A549 (cell line): ENCODE measurements at regions not wholly inside any gene's neighbourhood (a gene's known extent, or its start where the extent isn't known, plus 50 kb on each side); places are given as distances from the start of the nearest gene placed in this dataset.

Experiments
- BHLHE40 ChIP-seq: IDR thresholded peaks from 2 replicates; pipeline ENCODE4 v1.6.1; 2012; ENCODE audit warnings: low read depth, low read length, inconsistent platforms
- CHD2 ChIP-seq: fragments of 150-350 bp; IDR thresholded peaks from 2 replicates; pipeline ENCODE4 v1.6.1; 2014; ENCODE audit warnings: low read length; ENCODE audit not compliant: partially characterized antibody
- EHF ChIP-seq: fragments of 250-450 bp; sonication (Bioruptor Pico); IDR thresholded peaks from 2 replicates; pipeline ENCODE4 v1.5.0; 2020; ENCODE audit warnings: mild to moderate bottlenecking
- EP300 ChIP-seq, 2 experiments: fragments of >200 bp; sonication (Bioruptor Twin); formaldehyde crosslinking; IDR thresholded peaks; 2 replicates in 1 of 2; 3 replicates in 1 of 2; pipeline ENCODE4 v1.6.1; 2016 to 2017
- KDM1A ChIP-seq: fragments of 200-600 bp; sonication (generic); IDR thresholded peaks from 2 replicates; pipeline ENCODE4 v1.6.1; 2016; ENCODE audit warnings: low read depth, mild to moderate bottlenecking
- MAFK ChIP-seq: fragments of 450-650 bp; IDR thresholded peaks from 2 replicates; pipeline ENCODE4 v1.6.1; 2014; ENCODE audit not compliant: partially characterized antibody
- PHF8 ChIP-seq: fragments of 200-600 bp; sonication (generic); IDR thresholded peaks from 2 replicates; pipeline ENCODE4 v1.6.1; 2016; ENCODE audit warnings: low read depth, mild to moderate bottlenecking, antibody characterized with exemption, moderate library complexity, borderline replicate concordance
- POLR2A ChIP-seq: IDR thresholded peaks from 2 replicates; pipeline ENCODE4 v1.6.1; 2012; ENCODE audit warnings: mild to moderate bottlenecking, low read length
- POLR2AphosphoS2 ChIP-seq: conservative IDR thresholded peaks from 2 replicates; pipeline ENCODE4 v1.6.1; 2012; ENCODE audit warnings: low read length, improper control_type of control experiment, inconsistent platforms
- TF ChIP-seq, protein P1 (sequence below): IDR thresholded peaks from 2 replicates; pipeline ENCODE4 v1.6.1; 2012
- TF ChIP-seq, protein P2 (sequence below): fragments of >200 bp; sonication (Bioruptor Twin); formaldehyde crosslinking; IDR thresholded peaks from 3 replicates; pipeline ENCODE4 v1.5.1; 2016
- TF ChIP-seq, protein P3 (sequence below): IDR thresholded peaks from 2 replicates; pipeline ENCODE4 v1.6.1; 2012
- TF ChIP-seq, protein P4 (sequence below): fragments of 200-600 bp; sonication (generic); IDR thresholded peaks from 2 replicates; pipeline ENCODE4 v1.6.1; 2016; ENCODE audit warnings: antibody characterized with exemption, mild to moderate bottlenecking, moderate library complexity

DNA sequence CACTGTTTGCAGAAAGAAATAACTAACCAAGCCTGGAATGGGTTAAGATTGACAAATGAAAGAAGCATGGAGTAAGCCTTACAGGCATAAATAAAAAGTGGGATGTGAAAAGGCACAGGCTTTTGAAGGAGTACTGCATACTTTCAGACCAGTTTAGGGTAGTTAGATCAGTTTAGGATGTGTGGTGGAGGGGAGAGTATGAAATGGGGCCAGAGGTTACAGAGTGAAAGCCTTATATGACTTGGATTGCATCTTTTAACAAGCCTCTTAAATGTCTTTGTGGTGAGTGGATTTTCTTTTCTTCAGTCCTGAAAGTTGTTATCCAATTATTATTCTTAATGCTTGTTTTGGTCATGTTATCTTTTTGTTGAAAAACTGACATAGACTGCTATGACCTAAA is 52.2 kb upstream of the TRHDE start:
- TF ChIP-seq, protein P1, sequence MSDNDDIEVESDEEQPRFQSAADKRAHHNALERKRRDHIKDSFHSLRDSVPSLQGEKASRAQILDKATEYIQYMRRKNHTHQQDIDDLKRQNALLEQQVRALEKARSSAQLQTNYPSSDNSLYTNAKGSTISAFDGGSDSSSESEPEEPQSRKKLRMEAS: no peak
- no peak for TF ChIP-seq MAFK
- TF ChIP-seq POLR2A: no peak
- no peak for TF ChIP-seq BHLHE40
- TF ChIP-seq CHD2: no peak
- TF ChIP-seq POLR2AphosphoS2: no peak
- TF ChIP-seq, protein P2, sequence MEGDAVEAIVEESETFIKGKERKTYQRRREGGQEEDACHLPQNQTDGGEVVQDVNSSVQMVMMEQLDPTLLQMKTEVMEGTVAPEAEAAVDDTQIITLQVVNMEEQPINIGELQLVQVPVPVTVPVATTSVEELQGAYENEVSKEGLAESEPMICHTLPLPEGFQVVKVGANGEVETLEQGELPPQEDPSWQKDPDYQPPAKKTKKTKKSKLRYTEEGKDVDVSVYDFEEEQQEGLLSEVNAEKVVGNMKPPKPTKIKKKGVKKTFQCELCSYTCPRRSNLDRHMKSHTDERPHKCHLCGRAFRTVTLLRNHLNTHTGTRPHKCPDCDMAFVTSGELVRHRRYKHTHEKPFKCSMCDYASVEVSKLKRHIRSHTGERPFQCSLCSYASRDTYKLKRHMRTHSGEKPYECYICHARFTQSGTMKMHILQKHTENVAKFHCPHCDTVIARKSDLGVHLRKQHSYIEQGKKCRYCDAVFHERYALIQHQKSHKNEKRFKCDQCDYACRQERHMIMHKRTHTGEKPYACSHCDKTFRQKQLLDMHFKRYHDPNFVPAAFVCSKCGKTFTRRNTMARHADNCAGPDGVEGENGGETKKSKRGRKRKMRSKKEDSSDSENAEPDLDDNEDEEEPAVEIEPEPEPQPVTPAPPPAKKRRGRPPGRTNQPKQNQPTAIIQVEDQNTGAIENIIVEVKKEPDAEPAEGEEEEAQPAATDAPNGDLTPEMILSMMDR: no peak
- TF ChIP-seq EP300 (IDR thresholded peaks at IDR 0.05): no peak
- TF ChIP-seq PHF8: no peak
- TF ChIP-seq KDM1A: no peak
- TF ChIP-seq, protein P3, sequence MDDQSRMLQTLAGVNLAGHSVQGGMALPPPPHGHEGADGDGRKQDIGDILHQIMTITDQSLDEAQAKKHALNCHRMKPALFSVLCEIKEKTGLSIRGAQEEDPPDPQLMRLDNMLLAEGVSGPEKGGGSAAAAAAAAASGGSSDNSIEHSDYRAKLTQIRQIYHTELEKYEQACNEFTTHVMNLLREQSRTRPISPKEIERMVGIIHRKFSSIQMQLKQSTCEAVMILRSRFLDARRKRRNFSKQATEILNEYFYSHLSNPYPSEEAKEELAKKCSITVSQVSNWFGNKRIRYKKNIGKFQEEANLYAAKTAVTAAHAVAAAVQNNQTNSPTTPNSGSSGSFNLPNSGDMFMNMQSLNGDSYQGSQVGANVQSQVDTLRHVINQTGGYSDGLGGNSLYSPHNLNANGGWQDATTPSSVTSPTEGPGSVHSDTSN: no peak
- no peak for TF ChIP-seq EHF (CRISPR knock-in tag)
- TF ChIP-seq, protein P4, sequence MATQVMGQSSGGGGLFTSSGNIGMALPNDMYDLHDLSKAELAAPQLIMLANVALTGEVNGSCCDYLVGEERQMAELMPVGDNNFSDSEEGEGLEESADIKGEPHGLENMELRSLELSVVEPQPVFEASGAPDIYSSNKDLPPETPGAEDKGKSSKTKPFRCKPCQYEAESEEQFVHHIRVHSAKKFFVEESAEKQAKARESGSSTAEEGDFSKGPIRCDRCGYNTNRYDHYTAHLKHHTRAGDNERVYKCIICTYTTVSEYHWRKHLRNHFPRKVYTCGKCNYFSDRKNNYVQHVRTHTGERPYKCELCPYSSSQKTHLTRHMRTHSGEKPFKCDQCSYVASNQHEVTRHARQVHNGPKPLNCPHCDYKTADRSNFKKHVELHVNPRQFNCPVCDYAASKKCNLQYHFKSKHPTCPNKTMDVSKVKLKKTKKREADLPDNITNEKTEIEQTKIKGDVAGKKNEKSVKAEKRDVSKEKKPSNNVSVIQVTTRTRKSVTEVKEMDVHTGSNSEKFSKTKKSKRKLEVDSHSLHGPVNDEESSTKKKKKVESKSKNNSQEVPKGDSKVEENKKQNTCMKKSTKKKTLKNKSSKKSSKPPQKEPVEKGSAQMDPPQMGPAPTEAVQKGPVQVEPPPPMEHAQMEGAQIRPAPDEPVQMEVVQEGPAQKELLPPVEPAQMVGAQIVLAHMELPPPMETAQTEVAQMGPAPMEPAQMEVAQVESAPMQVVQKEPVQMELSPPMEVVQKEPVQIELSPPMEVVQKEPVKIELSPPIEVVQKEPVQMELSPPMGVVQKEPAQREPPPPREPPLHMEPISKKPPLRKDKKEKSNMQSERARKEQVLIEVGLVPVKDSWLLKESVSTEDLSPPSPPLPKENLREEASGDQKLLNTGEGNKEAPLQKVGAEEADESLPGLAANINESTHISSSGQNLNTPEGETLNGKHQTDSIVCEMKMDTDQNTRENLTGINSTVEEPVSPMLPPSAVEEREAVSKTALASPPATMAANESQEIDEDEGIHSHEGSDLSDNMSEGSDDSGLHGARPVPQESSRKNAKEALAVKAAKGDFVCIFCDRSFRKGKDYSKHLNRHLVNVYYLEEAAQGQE: no peak
